NCI-H748 (cell line): ENCODE measurements at regions not wholly inside any gene's neighbourhood (a gene's known extent, or its start where the extent isn't known, plus 50 kb on each side); places are given as distances from the start of the nearest gene placed in this dataset.
"Not testable (repeated sequence)": the region's sequence is repeated elsewhere in the genome, so short reads cannot be mapped to it uniquely, and the experiment has no call there.

Source experiments
- DNase-seq: peaks from one replicate; lab custom pipeline; 2025; ENCODE audit not compliant: unreplicated experiment; lab: John Stamatoyannopoulos, UW

DNA sequence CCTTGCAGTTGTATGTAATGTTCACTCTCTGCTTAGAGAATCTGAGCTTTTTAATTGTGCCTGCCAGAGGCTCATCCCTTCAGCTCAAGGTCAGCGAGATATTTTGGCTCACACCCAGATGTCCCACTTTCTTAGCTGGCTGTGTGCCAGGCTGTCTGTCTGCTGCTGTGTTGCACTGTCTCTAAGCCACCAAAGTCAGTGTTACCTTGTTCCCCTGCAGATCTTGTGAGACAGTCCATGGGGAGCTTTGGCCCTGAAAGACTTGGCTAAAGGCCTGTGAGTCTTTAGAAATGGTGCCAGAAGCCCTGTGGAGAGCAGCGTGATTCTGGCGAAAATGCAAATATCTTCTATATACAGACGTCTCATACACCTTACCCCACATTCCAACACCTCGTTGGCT is 293.7 kb downstream of the TTC6 start:
- DNase-seq = peak; percentile 72

DNA sequence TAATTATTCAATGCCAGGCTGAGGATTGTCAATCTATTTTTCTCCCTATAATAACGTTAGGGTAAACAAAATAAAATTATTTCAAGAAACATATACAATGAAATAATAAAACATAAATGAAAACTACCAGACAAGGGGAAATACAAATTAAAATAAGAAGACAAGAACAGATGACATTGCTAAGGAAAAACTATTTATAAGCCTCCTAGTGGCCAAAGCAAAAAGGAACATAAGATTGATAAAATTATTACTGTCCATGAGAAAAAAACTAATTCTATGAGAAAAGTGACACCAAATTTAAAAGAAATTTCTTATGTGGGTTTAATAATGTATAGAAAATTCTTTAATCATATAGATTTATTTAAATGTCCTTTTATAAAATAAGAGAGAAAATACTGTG is 294.7 kb downstream of the TTC6 start:
- DNase-seq = no peak

DNA sequence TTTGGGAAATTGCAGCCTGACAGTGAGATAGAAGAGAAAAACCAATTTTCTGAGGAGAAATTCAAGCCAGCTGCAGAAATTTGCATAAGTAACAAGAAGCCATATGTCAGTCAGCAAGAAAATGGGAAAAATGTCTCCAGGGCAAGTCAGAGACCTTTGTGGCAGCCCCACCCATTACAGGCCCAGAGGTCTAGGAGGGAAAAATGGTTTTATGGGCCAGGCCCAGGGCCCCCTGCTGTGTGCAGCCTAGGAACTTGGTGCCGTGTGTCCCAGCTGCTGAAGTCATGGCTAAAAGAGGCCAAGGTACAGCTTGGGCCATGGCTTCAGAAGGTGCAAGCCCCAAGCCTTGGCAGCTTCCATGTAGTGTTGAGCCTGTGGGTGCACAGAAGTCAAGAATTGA is 296.1 kb downstream of the TTC6 start:
- DNase-seq = not testable (repeated sequence)

DNA sequence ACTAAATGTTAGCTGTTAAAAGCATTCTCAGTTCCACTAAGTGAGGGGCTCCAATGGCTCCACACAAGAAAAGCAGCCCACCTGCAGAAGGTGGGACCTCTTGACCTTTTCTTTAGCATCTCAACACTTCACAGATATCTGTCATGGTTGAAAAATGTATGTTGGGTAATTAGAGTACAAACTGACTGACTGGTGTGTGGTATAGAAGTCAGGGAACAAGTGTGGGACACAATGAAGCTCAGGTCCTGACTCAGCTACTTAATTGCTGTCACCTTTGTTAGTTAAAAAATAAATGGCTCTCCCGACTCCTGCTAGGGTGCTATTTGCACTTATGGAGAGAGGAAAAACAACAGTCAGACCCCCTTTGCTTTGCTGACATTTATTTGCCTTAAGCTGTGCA is 299.0 kb downstream of the TTC6 start:
- DNase-seq = no peak

DNA sequence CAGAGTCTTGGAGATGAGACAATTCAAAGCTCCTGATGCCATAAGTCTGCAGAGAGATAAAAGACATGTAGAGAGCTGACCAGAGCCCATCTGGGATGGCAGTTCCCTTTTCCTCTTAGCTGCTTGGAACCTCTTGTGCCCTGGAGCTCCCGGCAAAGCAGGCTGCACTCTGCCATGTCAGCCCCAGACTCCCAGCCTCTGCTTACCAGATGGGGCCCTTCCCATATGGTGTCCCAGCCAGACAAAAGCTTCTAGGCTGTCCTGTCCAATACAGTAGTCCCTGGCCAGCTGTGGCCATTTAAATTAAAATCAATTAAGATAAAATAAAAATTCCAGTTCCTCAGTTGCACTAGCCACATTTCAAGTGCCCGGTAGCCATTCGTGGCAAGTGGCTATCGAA is 303.9 kb downstream of the TTC6 start:
- no peak for DNase-seq

DNA sequence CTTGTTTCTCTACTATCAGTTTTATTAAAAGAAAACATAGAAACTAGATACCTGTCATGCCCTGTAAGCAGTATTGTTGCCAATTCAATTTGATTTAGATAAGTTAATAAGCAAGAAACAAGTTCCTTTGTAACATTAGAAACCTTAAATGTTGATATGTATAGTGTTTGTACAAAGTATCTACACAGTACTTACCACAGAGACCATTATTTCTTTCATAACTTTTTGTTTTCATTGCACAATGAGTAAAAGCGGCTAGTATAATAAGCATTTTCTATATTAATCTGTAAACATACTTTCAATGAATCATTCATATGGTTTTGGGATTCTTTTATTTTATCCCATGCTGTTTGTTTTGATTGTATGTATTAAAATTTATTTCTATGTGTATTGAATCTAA is 305.1 kb downstream of the TTC6 start:
- DNase-seq = no peak

DNA sequence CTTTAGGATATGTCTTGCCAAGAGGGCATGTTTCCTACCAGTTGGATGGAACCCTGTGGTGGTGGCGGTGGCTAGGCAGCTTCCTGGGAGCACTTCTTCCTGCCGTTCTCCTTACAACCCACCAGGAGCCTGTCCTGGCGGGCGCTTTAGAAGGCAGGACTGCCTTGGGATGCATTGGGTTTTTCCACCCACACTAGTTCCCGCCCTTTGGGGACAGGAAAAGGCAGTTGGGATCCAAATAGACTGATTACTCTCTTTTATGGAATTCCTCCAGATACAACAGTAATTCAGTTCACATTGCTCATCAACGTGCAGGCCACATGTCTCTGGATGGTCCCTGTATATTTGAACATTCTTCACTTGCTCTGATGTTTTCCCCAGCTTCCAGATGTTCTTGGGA is 305.7 kb upstream of the SSTR1 start:
- no peak for DNase-seq

DNA sequence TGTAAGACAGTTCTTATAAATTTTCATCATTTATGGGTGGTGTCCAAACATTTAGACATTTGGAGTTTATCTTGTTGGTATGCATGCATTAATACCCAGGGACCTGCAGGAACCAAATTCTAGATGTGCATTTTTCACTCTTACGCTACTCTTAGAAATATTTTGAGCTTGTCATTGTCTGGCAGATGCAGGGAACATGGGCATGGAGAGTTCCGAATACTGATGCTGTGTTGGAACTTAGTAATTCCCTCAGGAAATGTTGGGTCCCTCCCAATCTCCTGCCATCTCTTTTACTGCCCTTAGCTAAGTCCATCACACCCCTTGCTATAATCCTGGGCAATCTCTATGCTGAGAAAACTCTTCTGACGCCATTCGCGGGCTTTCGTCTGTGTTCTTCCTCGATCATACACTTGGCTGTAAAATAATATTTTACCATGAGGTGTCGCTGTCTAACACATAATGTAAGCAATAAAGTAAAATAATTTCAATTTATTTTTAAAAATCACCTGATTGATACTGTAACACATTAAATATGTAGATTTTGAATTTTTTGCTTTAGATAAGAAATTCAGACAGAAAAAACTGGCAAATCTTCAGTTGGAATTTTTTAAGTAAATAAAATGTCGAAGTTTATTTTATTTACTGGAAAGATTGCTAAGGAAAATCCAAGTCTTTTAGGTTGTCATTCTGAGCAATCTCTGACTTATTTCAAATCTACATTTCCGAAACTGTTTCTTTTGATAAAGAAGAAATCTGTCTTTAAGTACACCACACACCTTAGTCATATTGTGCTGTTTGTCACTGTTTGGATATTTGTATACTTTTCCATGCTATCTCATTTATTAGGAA is 304.1 kb upstream of the SSTR1 start:
- DNase-seq = peak; percentile 76

DNA sequence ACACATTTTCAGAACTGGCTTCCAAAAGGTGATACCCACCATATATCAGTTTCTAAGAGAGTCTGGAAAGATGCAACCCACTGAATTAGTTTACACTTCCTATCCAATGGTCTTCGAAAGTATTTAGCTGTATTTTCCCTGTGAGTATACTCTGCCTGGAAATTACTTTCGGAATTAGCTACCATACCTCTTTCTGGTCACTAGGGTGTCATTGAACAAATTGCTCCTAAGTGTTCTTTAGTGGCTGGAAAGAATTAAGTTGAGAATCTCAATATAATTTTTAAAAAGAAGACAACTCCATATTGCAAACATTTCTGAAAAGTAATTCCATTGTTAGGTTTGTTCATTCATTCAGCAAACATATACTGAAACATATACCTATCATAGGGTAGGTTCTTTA is 283.1 kb upstream of the SSTR1 start:
- DNase-seq = no peak

DNA sequence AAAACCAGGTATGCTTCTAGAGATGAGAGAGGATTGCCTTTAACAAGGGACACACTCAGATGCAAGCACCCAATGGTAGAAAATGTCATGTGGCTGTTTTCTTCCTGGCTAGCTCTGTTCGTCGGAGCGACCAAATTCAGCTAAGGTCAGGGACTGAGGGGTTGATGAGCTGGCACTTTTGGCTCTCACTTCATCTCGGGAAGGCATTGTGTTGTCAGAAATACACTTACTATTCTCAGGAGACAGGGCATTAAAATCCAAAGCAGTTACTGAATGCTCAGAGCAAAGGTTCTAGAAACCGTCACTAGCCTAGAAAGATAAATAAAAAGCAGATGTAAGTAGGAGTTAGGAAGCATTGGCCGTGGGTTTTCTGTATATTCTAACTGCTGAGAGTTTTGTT is 275.7 kb upstream of the SSTR1 start:
- DNase-seq = no peak

DNA sequence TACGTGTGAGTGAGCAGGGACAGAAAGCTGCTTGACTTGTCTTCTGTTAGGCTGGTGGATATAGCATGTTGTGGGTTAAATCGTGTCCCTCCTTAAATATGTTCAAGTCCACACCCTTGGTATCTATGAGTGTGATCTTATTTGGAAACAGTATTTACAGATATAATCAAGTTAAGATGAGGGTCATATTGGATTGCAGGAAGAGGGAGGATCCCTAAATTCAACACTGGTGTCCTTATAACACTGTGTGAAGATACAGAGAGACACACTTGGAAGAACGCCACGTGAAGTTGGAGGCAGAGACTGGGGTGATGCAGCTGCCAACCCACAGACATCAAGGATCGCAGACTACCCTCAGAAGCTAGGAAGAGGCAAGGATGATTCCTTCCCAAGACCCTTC is 275.2 kb upstream of the SSTR1 start:
- DNase-seq = no peak

DNA sequence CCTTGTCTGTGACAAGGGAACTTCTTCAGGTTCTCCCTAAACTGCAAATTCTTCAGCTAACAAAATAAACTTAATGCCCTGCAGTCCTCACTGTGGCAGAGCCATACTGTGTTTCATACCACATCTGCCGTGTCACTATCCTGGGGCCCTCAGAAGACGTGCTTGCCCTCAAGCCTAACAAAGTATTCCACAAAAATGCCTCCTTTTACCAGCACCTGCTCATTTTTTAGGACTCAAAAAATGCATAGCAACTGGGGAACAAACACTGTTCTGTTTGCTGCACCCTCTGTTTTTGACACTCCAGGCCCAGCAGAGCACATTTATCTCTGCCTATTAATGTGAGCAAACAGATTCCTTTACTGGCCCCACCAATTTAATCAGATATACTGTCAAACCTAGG is 270.7 kb upstream of the SSTR1 start:
- no peak for DNase-seq

DNA sequence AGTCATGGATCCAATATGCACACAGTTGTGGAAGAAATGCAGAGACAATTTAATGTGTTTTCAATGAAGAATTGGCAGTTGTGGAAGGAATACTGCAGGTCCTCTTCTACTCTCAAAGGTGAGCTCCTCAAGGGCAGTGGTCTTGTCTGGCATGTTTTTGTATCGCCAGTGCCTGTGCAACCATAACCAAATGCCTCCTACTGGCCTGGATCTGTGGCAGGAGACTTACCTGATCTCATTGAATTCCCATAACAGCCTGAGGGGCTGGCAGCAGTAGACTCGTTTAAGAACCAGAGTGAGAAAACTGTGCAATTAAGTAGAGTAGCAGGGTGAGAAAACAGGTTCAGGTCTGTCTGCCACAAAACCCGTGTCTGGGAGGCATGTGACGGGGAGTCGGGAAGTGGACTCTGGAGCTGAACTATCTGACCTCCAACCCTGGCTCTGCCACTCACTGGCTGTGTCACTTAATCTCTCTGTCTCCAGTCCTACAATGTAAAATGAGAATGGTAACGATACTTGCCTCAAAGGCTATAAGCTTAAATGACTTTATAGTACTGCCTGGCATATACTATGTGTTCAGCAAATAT is 268.2 kb upstream of the SSTR1 start:
- DNase-seq = no peak

DNA sequence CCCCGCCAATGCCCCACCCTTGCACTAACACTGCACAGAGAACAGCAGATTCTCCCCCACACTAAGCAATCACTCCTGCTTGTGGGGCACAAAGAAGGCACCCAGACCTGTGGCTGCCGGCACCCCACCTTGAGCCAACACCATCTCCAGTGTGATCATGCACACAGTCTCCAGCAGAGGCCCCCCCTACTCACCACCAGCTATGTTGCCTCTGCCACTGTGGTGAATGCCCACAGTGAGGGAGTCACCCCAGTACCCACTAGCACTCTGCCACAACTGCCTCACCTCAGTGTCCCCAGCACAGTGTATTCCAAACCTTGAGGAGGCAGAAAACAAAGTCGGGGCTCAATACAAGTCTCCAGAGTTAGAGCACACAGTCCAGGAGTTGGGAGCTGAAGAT is 261.7 kb upstream of the SSTR1 start:
- no peak for DNase-seq

DNA sequence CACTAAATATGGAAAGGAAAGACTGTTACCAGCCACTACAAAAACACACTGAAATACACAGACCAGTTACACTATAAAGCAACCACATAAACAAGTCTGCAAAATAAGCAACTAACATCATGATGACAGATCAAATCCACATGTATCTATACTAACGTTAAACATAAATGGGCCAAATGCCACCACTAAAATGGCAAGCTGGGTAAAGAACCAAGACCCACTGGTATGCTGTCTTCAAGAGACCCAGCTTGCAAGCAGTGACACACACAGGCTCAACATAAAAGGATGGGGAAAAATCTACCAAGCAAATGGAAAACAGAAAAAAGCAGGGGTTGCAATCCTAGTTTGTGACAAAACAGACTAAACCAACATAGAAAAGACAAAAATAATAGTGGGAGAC is 260.9 kb upstream of the SSTR1 start:
- DNase-seq = no peak

DNA sequence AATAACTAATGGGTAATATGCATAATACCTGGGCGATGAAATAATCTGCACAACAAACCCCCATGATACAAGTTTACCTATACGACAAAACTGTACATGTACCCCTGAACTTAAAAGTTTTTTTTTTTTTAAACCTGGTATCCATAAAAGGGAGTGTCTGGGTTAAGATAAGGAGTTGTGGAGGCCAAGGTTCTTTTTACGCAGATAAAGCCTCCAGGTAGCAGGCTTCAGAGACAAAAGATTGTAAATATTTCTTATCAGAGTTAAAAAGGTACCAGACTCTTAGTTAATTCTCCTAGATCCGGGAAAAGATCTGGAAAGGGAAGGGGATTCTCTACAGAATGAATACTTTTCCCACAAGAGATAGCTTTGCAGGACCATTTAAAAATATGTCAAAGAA is 259.4 kb upstream of the SSTR1 start:
- DNase-seq = no peak

DNA sequence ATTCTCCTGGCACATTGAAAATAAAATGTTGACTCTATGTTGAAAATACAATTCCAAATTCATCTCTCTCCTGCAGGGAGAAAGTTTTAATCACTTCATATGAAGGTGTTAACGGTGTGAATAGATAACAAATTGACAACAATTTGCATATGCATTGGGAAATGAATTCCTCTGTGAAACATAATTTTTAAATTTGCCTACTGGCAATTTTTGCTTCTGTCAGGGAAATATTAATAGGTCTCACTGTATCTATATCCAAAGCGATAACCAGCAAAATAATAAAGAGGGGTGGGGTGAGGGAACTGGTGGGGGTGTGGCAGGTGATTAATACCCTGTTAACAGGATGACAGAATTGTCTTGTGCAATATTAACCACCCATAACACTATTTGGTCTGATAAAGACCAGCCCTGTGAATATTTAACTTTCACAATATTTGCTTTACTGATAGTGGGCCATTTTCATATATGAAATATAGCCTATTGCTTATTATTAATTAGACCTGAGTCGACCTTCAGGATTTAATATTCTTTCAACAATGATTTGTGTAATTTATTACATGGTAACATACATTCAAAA is 239.0 kb upstream of the SSTR1 start:
- no peak for DNase-seq

DNA sequence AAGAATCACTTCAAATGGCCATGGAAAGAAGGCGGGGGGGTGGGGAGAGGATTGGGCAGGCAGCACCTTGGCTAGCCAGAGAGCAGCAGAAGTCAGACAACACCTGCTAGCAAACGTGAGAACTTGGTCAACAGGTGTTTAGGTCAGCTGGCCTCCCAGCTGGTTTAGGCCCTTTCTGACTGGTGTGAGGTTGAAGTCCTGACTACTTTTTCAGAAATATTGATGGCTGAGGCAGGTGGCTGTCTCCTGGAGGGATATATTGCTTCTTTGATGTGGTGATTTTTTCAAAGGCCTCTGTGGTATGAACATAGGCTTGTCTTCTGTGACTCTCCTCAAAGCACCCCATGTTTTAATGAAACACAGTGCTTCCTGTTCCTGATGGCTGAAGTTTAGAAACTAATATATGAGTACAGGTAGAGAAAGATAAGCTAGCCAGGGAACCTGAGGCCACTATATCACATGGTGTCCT is 238.2 kb upstream of the SSTR1 start:
- DNase-seq = no peak

DNA sequence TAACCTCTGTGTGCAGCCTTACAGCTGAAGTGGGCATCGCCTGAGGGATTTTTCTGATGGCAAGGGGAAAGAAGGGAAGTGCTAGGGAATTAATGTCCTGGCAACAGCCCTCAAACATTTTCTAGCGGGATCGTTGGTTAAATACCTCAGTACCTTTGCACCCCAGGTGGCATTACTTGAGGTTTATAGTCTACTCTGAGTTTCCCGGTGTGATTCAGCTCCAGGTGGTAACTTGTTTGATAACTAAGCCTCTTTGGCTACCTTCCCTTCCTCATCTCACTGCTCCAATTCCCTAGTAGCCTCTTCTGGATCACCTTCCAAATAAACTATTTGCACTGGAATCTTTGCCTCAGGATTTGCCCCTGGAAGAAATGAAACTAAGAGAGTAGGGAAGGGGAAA is 237.0 kb upstream of the SSTR1 start:
- no peak for DNase-seq

DNA sequence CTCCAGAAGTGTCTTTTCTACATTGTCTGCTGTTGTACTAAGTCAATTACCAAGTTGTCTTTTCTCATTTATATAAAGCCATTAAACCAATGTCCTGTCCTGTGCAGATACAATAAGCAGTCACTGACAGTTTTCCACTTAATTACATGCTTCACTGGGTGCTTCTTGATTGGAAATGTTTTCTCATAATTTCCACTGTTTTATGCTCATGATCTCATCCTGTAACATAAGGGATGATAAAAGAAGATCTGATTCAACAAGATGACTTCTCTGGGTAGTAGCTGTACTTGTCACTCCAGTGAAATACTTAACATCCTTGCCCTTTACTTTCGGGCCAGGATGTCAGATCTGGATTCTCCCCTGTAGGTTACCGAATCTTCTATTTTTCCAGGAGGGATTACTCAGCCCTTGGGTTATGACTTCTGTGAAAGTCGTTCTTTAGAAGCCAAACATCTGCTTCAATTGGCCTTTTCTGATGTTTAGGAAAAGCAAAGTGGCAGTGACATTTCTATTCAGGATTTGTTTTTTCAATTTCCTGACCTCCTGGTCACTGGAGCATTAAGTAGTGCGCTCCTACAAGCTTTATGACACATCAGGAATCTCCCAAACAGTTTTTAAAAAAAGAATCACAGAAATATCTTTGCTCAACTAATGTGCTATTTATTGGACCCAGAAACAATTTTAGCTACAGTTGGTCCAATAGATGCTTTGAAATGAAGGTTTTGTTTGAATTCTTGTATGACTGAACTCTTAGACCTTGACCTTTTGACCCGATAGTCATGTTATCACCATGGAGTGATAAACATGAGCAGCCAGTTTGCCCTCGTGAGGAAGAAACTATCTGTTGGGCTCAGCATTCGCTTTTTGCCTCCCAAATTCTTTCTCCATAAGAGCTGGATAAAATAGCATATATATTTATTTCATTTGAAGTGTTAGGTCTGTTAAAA is 234.5 kb upstream of the SSTR1 start:
- DNase-seq = peak; percentile 3

DNA sequence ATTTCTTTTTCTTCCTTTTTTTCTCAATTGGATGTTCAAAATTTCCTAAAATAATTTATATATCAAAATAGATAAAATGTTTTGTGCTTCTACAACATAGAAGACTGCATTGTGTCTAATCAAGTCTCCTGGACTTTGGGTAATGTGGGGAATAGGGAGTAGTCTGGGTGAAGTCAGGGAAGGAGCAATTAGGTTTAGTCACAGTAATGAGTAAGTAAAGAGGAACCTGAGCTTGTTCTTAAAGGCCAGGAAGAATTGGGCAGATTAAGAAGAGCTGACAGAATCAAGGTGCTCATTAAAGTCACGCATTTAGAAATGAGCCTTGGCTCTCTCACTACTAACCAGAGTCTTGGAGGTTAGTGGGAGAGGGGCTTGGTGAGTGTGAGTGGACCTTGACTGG is 233.3 kb upstream of the SSTR1 start:
- DNase-seq = no peak
